GM21447 (cell line): ENCODE measurements at regions not wholly inside any gene's neighbourhood (a gene's known extent, or its start where the extent isn't known, plus 50 kb on each side); places are given as distances from the start of the nearest gene placed in this dataset.
"Not testable (repeated sequence)": the region's sequence is repeated elsewhere in the genome, so short reads cannot be mapped to it uniquely, and the experiment has no call there.

Experiments
- ATAC-seq: cut with Tn5 transposase; IDR thresholded peaks from one replicate; pipeline ENCODE4 v1.9.1; 2021; ENCODE audit not compliant: unreplicated experiment

DNA sequence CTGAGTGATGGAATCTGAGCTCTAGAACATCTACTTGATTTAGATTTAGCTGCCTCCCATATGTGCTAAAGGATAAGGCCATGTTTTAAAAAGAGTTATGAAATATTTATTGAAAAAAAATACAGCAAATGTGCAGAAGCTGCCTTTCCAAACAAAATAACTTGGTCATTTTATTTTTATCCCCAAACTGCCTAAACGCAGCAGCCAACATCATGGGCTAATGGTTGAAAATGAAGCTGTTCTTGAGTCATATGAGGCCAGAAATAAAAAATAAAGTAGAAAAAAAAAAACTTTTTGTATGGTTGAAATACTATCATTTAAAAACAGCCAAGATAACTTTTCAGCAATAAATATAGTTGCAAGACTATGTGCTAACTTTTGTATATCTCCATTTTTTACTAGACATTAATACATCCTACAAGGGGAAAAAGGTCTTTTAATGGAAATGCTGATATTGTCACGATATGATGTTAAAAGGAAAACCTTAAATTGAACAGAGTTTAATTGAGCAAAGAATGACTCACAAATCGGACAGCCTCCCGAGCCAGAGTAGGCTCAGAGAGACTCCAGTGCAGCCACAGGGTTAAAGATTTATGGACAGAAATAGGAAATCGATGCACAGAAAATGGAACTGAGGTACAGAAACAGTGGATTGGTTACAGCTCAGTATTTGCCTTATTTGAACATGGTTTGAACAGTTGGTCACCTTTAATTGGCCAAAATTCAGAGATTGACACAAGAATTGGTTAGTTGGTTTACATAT lies 305.8 kb downstream of the MDFIC start:
- ATAC-seq, result no peak

DNA sequence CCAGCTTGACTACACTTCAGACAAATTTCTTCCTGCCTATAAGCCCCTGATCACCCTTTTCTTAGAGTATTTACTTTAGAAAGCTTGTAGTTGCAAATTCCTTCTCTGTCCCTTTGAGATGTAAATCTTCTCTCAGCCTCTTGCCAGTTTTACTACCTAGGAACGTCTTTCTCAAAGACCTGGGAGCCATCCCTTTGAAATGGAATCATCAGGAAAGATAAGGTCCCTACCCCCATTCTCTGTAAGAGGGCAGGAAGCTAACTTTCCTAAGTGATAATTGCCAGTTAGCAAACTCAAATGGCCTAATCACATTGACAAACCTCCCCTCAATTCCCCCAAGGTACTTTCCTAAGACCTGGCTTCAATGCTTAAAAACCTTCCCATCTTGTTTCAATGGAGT lies 304.5 kb downstream of the MDFIC start:
- no peak for ATAC-seq

DNA sequence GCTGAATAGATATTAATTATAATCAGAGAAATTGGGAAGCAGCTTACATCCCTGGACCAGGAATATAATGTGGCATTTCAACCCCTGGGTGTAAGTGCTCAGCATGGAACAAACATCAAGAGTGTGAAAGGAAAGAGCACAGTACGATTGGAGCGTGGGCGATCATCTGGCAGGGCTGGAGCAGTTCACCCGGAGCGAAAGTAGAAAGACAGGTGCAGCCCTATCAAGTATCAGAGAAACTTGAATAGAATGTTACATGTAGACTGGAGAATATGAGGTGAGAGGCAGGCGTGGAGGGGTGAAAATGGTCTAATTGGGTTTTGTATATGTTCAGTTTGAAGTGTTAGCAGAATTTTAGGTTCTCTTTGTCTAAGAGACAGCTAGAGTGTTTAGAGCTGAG lies 303.0 kb downstream of the MDFIC start:
- no peak for ATAC-seq

DNA sequence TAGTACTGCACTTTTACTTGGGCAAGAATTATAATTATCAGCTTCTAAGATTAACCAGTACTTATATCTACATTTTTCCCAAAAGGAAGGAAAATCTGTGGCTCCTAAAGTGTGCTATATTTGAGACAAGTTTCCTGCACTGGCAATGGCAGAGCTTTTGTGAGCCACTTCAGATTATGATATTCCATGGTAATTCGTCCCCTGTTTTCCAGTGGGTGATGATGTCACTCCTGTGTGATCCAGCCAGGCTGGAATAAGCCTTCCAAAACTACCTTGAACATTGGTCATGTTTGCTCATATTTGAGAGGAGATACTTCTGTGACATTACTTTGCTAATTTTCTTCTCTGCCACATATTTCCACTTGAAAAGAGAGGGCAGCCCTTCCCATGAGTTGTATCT lies 302.1 kb downstream of the MDFIC start:
- ATAC-seq, result no peak

GRCh38 chr7:115221456-115221855 lies 299.6 kb downstream of the MDFIC start:
- ATAC-seq, result no peak

DNA sequence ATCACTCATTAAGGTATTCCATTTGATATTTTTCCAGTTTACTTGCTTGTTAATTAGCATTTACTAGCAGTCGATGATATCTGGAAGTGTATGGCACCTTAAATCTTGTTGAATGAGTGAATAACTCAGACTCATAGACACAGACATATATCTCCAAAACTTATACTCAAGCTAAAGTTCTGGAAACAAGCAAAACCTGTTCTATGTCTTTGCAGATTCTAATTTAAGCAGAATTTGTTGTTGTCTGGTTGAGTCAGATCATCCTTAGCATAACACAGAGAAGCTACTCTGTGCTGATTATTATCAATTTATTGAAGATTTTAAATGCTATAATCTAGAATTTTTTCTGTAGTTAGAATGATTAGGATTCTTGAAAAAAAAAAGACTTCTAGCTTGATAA lies 296.2 kb downstream of the MDFIC start:
- no peak for ATAC-seq

GRCh38 chr7:115217373-115217772 lies 295.5 kb downstream of the MDFIC start:
- no peak for ATAC-seq

DNA sequence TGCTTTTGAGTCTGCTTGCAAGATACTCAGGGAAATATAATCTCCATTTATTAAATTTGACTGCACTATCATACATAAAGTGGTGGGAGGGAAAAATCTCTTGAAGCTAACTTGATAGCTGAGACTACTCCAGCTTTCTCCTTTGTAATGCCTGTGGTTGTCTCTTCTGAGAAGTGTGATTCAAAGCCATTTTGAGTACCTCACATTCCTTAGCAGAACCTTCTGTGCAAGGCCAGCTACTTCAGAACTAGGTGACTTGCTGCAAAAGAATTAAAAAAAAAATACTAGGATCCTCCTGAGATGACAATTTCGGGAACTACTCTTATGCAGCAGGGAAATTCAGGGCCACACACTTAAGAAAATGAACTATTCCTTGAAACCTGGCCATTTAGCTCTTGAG lies 294.8 kb downstream of the MDFIC start:
- no peak for ATAC-seq

DNA sequence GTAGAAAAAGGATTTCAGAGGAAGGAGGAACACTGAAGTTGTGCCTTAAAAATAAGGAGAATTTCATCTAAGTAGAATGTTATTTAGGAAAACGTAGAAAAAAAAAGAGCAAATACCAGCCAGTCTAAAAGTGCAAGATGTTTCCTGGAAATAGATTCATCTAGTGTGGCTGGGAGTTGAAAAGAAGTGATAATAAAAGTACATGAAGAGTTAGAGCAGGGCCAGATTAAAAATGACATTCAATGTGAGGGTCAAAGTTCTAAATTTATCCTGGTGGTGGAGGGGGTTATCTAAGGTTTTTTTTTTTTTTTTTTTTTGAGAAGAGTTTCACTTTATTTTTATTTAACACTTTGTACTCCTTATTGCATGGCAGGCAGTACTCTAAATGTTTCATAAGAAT lies 289.3 kb downstream of the MDFIC start:
- no peak for ATAC-seq

- ATAC-seq, result no peak
These were observed 288.7 kb downstream of the MDFIC start for GRCh38 chr7:115210552-115210951.

- ATAC-seq, result no peak
These were observed 287.0 kb downstream of the MDFIC start for GRCh38 chr7:115208710-115209560.

DNA sequence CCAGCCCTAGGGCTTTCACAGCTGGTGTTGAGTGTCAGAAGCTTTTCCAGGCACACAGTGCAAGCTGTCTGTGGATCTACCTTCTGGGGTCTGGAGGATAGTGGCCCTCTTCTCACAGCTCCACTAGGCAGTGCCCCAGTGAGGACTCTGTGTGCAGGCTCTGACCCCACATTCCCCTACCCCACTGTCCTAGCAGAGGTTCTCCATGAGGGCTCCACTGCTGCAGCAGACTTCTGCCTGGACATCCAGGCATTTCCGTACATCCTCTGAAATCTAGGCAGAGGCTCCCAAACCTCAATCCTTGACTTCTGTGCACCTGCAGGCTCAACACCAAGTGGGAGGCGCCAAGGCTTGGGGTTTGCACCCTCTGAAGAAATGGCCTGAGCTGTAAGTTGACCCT lies 284.5 kb downstream of the MDFIC start:
- not testable (repeated sequence) for ATAC-seq

DNA sequence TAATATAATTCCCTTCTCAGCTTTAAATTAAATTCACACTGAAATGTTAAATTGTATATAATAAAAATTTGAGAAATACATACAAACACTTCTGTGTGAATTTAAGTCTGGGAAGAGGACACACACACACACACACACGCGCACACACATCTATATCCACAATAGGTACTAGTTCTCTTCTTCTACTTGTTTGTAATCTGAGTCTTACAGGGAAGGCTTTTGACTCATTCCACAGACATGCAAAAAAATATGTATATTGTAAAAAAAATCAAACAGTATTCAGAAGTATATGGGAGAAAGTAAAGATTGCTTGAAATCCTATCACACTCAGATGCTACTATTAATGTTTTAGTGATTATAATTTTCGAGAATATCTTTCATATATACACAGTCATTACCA lies 276.2 kb downstream of the MDFIC start:
- no peak for ATAC-seq

GRCh38 chr7:115195208-115195607 lies 273.3 kb downstream of the MDFIC start:
- ATAC-seq, result no peak

DNA sequence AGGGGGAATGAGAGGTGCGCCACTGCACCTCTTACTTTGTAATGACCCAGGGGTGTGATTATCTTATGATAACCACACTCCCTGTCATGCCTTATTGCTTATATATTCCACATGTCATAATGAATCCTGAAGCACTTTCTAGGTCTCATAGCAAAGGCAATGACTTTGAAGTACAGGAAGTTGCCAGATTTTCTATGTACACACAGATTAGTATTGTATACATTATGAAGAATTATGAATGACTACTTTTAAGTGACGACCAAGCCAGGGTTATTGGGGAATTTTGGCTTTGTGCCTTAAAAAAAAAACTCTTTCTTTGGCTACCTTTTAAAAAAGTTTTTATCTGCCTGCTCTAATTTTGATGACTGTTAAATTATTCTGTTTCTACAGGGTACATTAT lies 269.6 kb downstream of the MDFIC start:
- no peak for ATAC-seq

GRCh38 chr7:115183431-115184057 lies 261.6 kb downstream of the MDFIC start:
- ATAC-seq, result no peak

DNA sequence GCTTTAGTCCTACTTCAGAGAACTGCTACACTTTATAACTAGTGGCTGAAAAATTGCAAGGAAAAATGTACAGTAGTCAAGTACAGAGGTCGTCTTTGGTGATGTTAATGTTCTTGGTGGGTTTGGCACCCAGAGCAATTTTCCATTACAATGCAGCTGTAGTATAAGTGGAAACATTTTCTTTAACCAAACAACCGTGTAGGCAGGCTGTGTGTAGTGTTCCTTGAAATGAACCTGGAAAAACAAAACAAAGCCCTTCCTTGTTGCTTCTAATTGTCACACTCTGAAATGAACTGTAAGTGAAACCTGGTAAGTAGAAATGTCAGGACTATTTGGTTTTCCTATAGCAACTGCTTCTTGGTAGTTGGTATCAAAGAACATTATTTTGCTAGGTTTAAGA lies 256.9 kb downstream of the MDFIC start:
- ATAC-seq, result no peak

DNA sequence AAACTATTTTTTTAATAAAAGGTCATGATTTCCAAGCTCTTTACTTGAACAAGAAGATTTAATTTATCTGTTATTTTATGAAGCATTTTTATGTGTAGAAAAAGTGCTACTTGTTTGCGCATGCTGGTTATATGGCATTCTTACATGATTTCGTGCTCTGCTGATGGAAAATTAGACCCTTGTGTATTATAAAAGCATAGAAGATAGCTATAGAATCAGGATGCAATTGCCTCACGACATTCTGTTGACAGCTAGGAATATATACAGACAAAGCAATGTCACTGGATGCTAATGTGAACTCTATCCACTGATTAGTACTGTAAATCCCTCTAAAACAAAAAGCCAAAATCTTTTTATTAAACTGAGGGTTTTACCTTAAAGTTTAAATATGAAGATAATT lies 255.9 kb downstream of the MDFIC start:
- ATAC-seq, result no peak

DNA sequence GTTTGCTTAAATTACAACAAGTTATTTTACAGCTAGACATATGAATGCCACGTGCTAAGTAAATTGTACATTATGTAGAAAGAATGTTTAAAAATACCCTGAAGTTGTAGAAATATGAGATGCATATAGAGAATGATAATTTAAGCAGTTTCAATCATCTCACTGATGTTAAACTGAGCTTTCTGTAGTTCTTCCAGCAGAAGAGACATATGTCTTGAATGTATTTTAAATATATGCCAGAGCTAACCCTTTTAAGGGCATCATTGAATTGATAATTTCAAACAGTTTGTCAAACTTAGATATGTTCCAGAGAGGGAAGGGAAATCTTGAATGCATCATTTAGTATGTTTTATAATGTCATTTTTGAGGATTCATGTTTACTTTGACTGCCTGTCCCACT lies 255.2 kb downstream of the MDFIC start:
- no peak for ATAC-seq

DNA sequence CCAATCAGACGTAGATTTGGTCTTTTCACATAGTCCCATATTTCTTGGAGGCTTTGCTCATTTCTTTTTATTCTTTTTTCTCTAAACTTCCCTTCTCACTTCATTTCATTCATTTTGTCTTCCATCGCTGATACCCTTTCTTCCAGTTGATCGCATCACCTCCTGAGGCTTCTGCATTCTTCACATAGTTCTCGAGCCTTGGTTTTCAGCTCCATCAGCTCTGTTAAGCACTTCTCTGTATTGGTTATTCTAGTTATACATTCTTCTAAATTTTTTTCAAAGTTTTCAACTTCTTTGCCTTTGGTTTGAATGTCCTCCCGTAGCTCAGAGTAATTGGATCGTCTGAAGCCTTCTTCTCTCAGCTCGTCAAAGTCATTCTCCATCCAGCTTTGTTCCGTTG lies 250.5 kb downstream of the MDFIC start:
- ATAC-seq, result not testable (repeated sequence)

GRCh38 chr7:115153769-115154477 lies 232.0 kb downstream of the MDFIC start:
- ATAC-seq, result no peak
